SK-N-SH (cell line): ENCODE measurements at regions not wholly inside any gene's neighbourhood (a gene's known extent, or its start where the extent isn't known, plus 50 kb on each side); places are given as distances from the start of the nearest gene placed in this dataset.

Experiments
- CTCF ChIA-PET: fragments of 300-600, 350-600 bp; formaldehyde crosslinking; extraction: SDS; loops from one replicate; lab custom pipeline; 2021; lab: Yijun Ruan, JAX
- POLR2A ChIA-PET: fragments of 350-600 bp; sonication (Branson Sonifier 250); formaldehyde crosslinking; extraction: SDS; loops from one replicate; lab custom pipeline; 2020; ENCODE audit warnings: antibody characterized with exemption, inconsistent platforms; lab: Yijun Ruan, JAX
- DNase-seq: peaks from one replicate; pipeline ENCODE4 v3.0.0; 2012
- H2AFZ ChIP-seq: fragments of 200-600 bp; sonication (generic); 2 replicates; pipeline ENCODE4 v1.8.1; 2016; ENCODE audit warnings: antibody characterized with exemption, mild to moderate bottlenecking, low read depth
- H3F3A ChIP-seq: fragments of 200-600 bp; sonication (generic); replicated peaks from 2 replicates; pipeline ENCODE3; 2016; ENCODE audit warnings: antibody characterized with exemption, mild to moderate bottlenecking; ENCODE audit not compliant: insufficient read depth
- H3K27ac ChIP-seq, 2 experiments: fragments of 200-500 bp in 1 of 2; fragments of 200-600 bp in 1 of 2; sonication (Bioruptor generic) in 1 of 2; sonication (generic), shearing (Covaris generic) in 1 of 2; 2 replicates each; pipeline versions ENCODE4 v1.5.1 to v1.6.1; 2014 to 2016; ENCODE audit warnings: low read depth in 2 of 2, inconsistent platforms in 1 of 2, low read length in 1 of 2, mild to moderate bottlenecking in 1 of 2, mixed read lengths in 1 of 2
- H3K27me3 ChIP-seq: fragments of 200-600 bp; sonication (generic), shearing (Covaris generic); 2 replicates; pipeline ENCODE4 v1.6.1; 2016; ENCODE audit warnings: mixed run types; ENCODE audit not compliant: insufficient read depth
- H3K36me3 ChIP-seq, 2 experiments: fragments of 200-500 bp in 1 of 2; fragments of 200-600 bp in 1 of 2; sonication (Bioruptor generic) in 1 of 2; sonication (generic) in 1 of 2; replicated peaks in 1 of 2; 2 replicates each; pipeline versions ENCODE3 to v1.5.1; 2014 to 2016; ENCODE audit warnings: low read length in 1 of 2, mild to moderate bottlenecking in 1 of 2; ENCODE audit not compliant: insufficient read depth in 2 of 2, control insufficient read depth in 1 of 2
- H3K4me1 ChIP-seq, 2 experiments: fragments of 200-500 bp in 1 of 2; fragments of 200-600 bp in 1 of 2; sonication (Bioruptor generic) in 1 of 2; sonication (generic), shearing (Covaris generic) in 1 of 2; 2 replicates each; pipeline versions ENCODE4 v1.5.1 to v1.6.1; 2014 to 2016; ENCODE audit warnings: low read depth in 1 of 2, low read length in 1 of 2, mixed run types in 1 of 2; ENCODE audit not compliant: insufficient read depth in 2 of 2, control insufficient read depth in 1 of 2
- H3K4me2 ChIP-seq: fragments of 200-600 bp; sonication (generic), shearing (Covaris generic); 2 replicates; pipeline ENCODE4 v1.6.1; 2017; ENCODE audit warnings: mixed run types
- H3K4me3 ChIP-seq, 2 experiments: fragments of 200-500 bp in 1 of 2; fragments of 200-600 bp in 1 of 2; sonication (Bioruptor generic) in 1 of 2; sonication (generic), shearing (Covaris generic) in 1 of 2; 2 replicates each; pipeline versions ENCODE4 v1.5.1 to v1.8.1; 2014 to 2016; ENCODE audit warnings: low read depth in 2 of 2, inconsistent platforms in 1 of 2, low read length in 1 of 2, mild to moderate bottlenecking in 1 of 2, mixed read lengths in 1 of 2, moderate library complexity in 1 of 2
- H3K79me2 ChIP-seq: fragments of 200-600 bp; sonication (generic); 2 replicates; pipeline ENCODE4 v1.8.1; 2017; ENCODE audit warnings: mild to moderate bottlenecking; ENCODE audit not compliant: insufficient read depth
- H3K9ac ChIP-seq: fragments of 200-600 bp; sonication (generic); 2 replicates; pipeline ENCODE4 v1.6.1; 2017; ENCODE audit warnings: mixed run types
- H3K9me2 ChIP-seq: fragments of 200-600 bp; sonication (generic); 2 replicates; pipeline ENCODE4 v1.6.1; 2017; ENCODE audit warnings: mixed run types
- H3K9me3 ChIP-seq: fragments of 200-600 bp; sonication (generic); 2 replicates; pipeline ENCODE4 v1.6.1; 2017; ENCODE audit warnings: mixed run types, mild to moderate bottlenecking, moderate library complexity
- H4K20me1 ChIP-seq: fragments of 200-600 bp; sonication (generic); 2 replicates; pipeline ENCODE4 v1.6.1; 2017; ENCODE audit warnings: mild to moderate bottlenecking, mixed run types; ENCODE audit not compliant: insufficient read depth
- EP300 ChIP-seq, 2 experiments: IDR thresholded peaks; 2 replicates each; pipeline versions ENCODE4 v1.4.0 to v1.6.1; 2012; ENCODE audit warnings: borderline replicate concordance in 1 of 2, low read depth in 1 of 2, low read length in 1 of 2
- JUND ChIP-seq: IDR thresholded peaks from 2 replicates; pipeline ENCODE4 v1.4.0; 2012
- POLR2AphosphoS5 ChIP-seq: IDR thresholded peaks from 2 replicates; pipeline ENCODE4 v1.6.1; 2012; ENCODE audit warnings: low read depth, low read length
- SMC3 ChIP-seq: IDR thresholded peaks from 2 replicates; pipeline ENCODE4 v1.6.1; 2012; ENCODE audit warnings: low read depth, low read length, improper control_type of control experiment
- TCF12 ChIP-seq: IDR thresholded peaks from 2 replicates; pipeline ENCODE4 v1.4.0; 2012
- YY1 ChIP-seq: IDR thresholded peaks from 2 replicates; pipeline ENCODE4 v1.4.0; 2012; ENCODE audit warnings: low read depth, mild to moderate bottlenecking
- WGBS: methylation state at CpG from one replicate; pipeline ENCODE4 v1.1.6; 2017; ENCODE audit warnings: low lambda C conversion rate; 5-methylcytosine and 5-hydroxymethylcytosine counted together
- TF ChIP-seq, protein P1 (sequence below): IDR thresholded peaks from 2 replicates; pipeline ENCODE4 v1.6.1; 2012; ENCODE audit warnings: mild to moderate bottlenecking, low read depth, low read length, moderate library complexity
- TF ChIP-seq, protein P2 (sequence below): fragments of 150-350 bp; IDR thresholded peaks from 2 replicates; pipeline ENCODE4 v1.6.1; 2017; ENCODE audit warnings: antibody characterized with exemption, low read length, low read depth, borderline replicate concordance
- TF ChIP-seq, protein P3 (sequence below): fragments of 150-350 bp; IDR thresholded peaks from 2 replicates; pipeline ENCODE4 v1.6.1; 2016; ENCODE audit warnings: mild to moderate bottlenecking, low read depth, low read length
- TF ChIP-seq, protein P4 (sequence below): IDR thresholded peaks from 2 replicates; pipeline ENCODE4 v1.4.0; 2012; ENCODE audit warnings: low read depth

DNA sequence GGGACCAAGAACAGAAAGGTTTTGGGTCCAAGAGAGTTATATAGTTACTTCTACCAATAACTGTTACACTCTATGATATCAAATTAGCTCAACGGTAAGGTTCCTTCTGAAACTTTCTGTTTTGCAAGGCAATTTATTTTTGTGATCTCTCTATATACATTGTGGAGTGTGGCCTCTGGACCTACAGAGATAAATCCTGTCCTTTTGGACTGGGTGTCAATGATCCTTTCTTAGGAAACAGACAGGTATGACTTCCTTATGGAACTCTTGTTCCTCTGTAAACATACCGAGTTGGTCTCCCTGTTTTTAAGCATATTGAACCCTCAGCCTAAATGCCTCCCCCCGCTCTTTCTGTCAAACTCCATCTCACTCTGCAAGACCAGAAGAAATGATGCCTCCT lies 1117.8 kb downstream of the BCL11A start:
- H3K9me3 ChIP-seq: no peaks in the 10 kb centered on the region
- DNase-seq: no peak
- no peak overlapping the region for H3K4me2 ChIP-seq
- no peak overlapping the region for H3K4me3 ChIP-seq
- no peak for TF ChIP-seq SMC3
- no peak for TF ChIP-seq POLR2AphosphoS5
- TF ChIP-seq EP300 (IDR thresholded peaks at IDR 0.05; ENCODE audit: borderline replicate concordance in 1 of 2, low read depth in 1 of 2, low read length in 1 of 2): no peak
- no peak for TF ChIP-seq JUND
- TF ChIP-seq, protein P1, sequence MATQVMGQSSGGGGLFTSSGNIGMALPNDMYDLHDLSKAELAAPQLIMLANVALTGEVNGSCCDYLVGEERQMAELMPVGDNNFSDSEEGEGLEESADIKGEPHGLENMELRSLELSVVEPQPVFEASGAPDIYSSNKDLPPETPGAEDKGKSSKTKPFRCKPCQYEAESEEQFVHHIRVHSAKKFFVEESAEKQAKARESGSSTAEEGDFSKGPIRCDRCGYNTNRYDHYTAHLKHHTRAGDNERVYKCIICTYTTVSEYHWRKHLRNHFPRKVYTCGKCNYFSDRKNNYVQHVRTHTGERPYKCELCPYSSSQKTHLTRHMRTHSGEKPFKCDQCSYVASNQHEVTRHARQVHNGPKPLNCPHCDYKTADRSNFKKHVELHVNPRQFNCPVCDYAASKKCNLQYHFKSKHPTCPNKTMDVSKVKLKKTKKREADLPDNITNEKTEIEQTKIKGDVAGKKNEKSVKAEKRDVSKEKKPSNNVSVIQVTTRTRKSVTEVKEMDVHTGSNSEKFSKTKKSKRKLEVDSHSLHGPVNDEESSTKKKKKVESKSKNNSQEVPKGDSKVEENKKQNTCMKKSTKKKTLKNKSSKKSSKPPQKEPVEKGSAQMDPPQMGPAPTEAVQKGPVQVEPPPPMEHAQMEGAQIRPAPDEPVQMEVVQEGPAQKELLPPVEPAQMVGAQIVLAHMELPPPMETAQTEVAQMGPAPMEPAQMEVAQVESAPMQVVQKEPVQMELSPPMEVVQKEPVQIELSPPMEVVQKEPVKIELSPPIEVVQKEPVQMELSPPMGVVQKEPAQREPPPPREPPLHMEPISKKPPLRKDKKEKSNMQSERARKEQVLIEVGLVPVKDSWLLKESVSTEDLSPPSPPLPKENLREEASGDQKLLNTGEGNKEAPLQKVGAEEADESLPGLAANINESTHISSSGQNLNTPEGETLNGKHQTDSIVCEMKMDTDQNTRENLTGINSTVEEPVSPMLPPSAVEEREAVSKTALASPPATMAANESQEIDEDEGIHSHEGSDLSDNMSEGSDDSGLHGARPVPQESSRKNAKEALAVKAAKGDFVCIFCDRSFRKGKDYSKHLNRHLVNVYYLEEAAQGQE: no peak
- TF ChIP-seq, protein P2, sequence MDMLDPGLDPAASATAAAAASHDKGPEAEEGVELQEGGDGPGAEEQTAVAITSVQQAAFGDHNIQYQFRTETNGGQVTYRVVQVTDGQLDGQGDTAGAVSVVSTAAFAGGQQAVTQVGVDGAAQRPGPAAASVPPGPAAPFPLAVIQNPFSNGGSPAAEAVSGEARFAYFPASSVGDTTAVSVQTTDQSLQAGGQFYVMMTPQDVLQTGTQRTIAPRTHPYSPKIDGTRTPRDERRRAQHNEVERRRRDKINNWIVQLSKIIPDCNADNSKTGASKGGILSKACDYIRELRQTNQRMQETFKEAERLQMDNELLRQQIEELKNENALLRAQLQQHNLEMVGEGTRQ: no peak
- TF ChIP-seq, protein P3, sequence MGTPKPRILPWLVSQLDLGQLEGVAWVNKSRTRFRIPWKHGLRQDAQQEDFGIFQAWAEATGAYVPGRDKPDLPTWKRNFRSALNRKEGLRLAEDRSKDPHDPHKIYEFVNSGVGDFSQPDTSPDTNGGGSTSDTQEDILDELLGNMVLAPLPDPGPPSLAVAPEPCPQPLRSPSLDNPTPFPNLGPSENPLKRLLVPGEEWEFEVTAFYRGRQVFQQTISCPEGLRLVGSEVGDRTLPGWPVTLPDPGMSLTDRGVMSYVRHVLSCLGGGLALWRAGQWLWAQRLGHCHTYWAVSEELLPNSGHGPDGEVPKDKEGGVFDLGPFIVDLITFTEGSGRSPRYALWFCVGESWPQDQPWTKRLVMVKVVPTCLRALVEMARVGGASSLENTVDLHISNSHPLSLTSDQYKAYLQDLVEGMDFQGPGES: no peak
- H3K27me3 ChIP-seq: no peaks in the 10 kb centered on the region
- no peaks in the 10 kb centered on the region for H3K79me2 ChIP-seq
- no peaks in the 10 kb centered on the region for H3K9me2 ChIP-seq
- H3F3A ChIP-seq: no peaks in the 10 kb centered on the region
- H3K27ac ChIP-seq: no peak overlapping the region
- POLR2A ChIA-PET: no interaction called here
- no peaks in the 10 kb centered on the region; a peak in 1 of 4 replicates for H3K4me1 ChIP-seq
- no peaks in the 10 kb centered on the region for H3K36me3 ChIP-seq
- H4K20me1 ChIP-seq: no peaks in the 10 kb centered on the region
- no peak overlapping the region for H2AFZ ChIP-seq
- CTCF ChIA-PET: no interaction called here
- no peak overlapping the region for H3K9ac ChIP-seq
- WGBS: 32% methylated on average over 3 of the region's 3 CpGs

DNA sequence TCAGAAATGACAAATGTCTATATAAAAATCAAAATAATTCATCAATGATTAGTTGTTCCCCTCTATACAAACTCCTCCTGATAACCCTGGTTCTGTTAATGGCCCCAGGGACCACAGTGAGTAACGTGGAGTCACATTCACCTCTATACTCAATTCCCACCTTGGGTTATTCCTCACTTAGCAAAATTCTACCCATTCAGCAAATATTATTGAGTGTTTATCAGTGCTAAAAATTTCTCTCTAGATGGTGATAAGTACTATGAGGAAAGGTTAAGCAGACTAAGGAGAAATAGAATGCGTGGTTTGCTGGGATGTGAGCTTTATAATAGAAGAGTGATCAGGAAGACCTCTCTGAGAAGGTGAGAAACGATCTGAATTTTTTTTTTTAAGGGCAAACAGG lies 1124.5 kb downstream of the BCL11A start:
- Histone ChIP-seq H3F3A (no peaks in the 10 kb centered on the region), H3K27me3 (no peaks in the 10 kb centered on the region), H2AFZ (no peak overlapping the region), H3K9me2 (no peaks in the 10 kb centered on the region), H3K9ac (no peak overlapping the region), H3K4me1 (no peaks in the 10 kb centered on the region), H4K20me1 (no peaks in the 10 kb centered on the region), H3K36me3 (no peaks in the 10 kb centered on the region), H3K79me2 (no peaks in the 10 kb centered on the region), H3K9me3 (no peaks in the 10 kb centered on the region), H3K27ac (no peak overlapping the region), H3K4me3 (no peak overlapping the region), H3K4me2 (no peak overlapping the region)
- no peak for TF ChIP-seq JUND
- TF ChIP-seq POLR2AphosphoS5: no peak
- TF ChIP-seq, protein P2: no peak
- TF ChIP-seq, protein P4, sequence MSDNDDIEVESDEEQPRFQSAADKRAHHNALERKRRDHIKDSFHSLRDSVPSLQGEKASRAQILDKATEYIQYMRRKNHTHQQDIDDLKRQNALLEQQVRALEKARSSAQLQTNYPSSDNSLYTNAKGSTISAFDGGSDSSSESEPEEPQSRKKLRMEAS: no peak
- TF ChIP-seq TCF12: no peak
- TF ChIP-seq YY1: no peak
- WGBS: 11% methylated on average over 3 of the region's 3 CpGs
- no peak for DNase-seq
- CTCF ChIA-PET: no interaction called here
- POLR2A ChIA-PET: no interaction called here
